ENCODE measurements at regions not wholly inside any gene's neighbourhood (a gene's known extent, or its start where the extent isn't known, plus 50 kb on each side); places are given as distances from the start of the nearest gene placed in this dataset.

DNA sequence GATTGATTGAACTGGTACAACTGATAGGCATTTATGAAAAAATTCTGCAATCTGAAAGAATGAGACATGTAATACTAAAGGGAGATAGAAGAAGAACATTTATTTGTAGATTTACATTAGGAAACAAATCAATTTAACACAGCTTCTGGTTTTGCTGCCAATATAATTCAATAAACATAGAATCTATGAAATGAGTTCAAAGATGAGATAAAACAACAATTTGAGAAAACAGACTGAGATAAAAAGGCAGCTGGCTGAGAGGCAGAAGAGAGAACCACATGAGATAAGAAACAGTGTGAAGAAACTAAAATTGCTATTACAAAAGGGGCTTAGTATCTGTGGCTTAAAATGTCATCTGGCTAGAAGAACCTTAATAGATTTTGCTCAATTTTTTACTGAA, 176.6 kb downstream of the PYDC2 start:
- TF ChIP-seq, protein P1, sequence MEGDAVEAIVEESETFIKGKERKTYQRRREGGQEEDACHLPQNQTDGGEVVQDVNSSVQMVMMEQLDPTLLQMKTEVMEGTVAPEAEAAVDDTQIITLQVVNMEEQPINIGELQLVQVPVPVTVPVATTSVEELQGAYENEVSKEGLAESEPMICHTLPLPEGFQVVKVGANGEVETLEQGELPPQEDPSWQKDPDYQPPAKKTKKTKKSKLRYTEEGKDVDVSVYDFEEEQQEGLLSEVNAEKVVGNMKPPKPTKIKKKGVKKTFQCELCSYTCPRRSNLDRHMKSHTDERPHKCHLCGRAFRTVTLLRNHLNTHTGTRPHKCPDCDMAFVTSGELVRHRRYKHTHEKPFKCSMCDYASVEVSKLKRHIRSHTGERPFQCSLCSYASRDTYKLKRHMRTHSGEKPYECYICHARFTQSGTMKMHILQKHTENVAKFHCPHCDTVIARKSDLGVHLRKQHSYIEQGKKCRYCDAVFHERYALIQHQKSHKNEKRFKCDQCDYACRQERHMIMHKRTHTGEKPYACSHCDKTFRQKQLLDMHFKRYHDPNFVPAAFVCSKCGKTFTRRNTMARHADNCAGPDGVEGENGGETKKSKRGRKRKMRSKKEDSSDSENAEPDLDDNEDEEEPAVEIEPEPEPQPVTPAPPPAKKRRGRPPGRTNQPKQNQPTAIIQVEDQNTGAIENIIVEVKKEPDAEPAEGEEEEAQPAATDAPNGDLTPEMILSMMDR (IDR thresholded peaks at IDR 0.05 in 8 of 11, conservative IDR thresholded peaks at IDR 0.05 in 3 of 11) = no peak
- no peak for TF ChIP-seq POLR2A (IDR thresholded peaks at IDR 0.05)

Data from spleen (tissue), 7 donors.